ENCODE measurements at regions not wholly inside any gene's neighbourhood (a gene's known extent, or its start where the extent isn't known, plus 50 kb on each side); places are given as distances from the start of the nearest gene placed in this dataset.

- TF ChIP-seq CTCF (conservative IDR thresholded peaks at IDR 0.05), result no peak
These were observed 838.6 kb downstream of the BCL11B start for GRCh38 chr14:98433436-98433835.

GRCh38 chr14:98437113-98437512 lies 834.9 kb downstream of the BCL11B start:
- Mint-ChIP-seq H3K4me1 (peaks cover 4% of the 10 kb centered on the region), H3K27ac (no peak overlapping the region), H3K9me3 (peaks cover 14% of the 10 kb centered on the region), H3K27me3 (ENCODE audit: insufficient read depth) (peaks cover 7% of the 10 kb centered on the region), H3K36me3 (ENCODE audit: low read depth) (no peaks in the 10 kb centered on the region), H3K4me3 (no peak overlapping the region)
- Histone ChIP-seq H3K27me3 (ENCODE audit: control insufficient read depth, insufficient read depth, low read length, poor library complexity, severe bottlenecking) (no peaks in the 10 kb centered on the region), H3K4me3 (ENCODE audit: low read length) (no peak overlapping the region), H3K9me3 (ENCODE audit: control insufficient read depth, low read length) (peaks cover 28% of the 10 kb centered on the region), H3K36me3 (ENCODE audit: control insufficient read depth, insufficient read depth, low read length) (no peaks in the 10 kb centered on the region), H3K27ac (ENCODE audit: low read depth, low read length) (no peak overlapping the region), H3K4me1 (ENCODE audit: control insufficient read depth, insufficient read depth, low read length) (no peaks in the 10 kb centered on the region), H3K9ac (ENCODE audit: extremely low read depth, low read length, poor library complexity, severe bottlenecking) (no peak overlapping the region)
- no peak for TF ChIP-seq CTCF (conservative IDR thresholded peaks at IDR 0.05)
- 94 to 100% methylated on average over 2 of the region's 2 CpGs for WGBS, 2 experiments (ENCODE audit: insufficient coverage in 1 of 2, insufficient read length in 1 of 2)
- DNase-seq, result no peak

More at GRCh38 chr14:98433436-98433835, 838.6 kb downstream of the BCL11B start:
- Mint-ChIP-seq H3K27ac (no peak overlapping the region), H3K36me3 (ENCODE audit: low read depth) (no peaks in the 10 kb centered on the region), H3K27me3 (ENCODE audit: insufficient read depth) (peaks cover 4% of the 10 kb centered on the region), H3K9me3 (peaks cover 7% of the 10 kb centered on the region), H3K4me1 (peaks cover 7% of the 10 kb centered on the region), H3K4me3 (no peak overlapping the region)
- Histone ChIP-seq H3K9ac (ENCODE audit: extremely low read depth, low read length, poor library complexity, severe bottlenecking) (no peak overlapping the region), H3K36me3 (ENCODE audit: control insufficient read depth, insufficient read depth, low read length) (no peaks in the 10 kb centered on the region), H3K9me3 (ENCODE audit: control insufficient read depth, low read length) (peaks cover 10% of the 10 kb centered on the region), H3K4me1 (ENCODE audit: control insufficient read depth, insufficient read depth, low read length) (no peaks in the 10 kb centered on the region), H3K27ac (ENCODE audit: low read depth, low read length) (no peak overlapping the region), H3K4me3 (ENCODE audit: low read length) (no peak overlapping the region), H3K27me3 (ENCODE audit: control insufficient read depth, insufficient read depth, low read length, poor library complexity, severe bottlenecking) (no peaks in the 10 kb centered on the region)
- WGBS, 2 experiments (ENCODE audit: insufficient coverage in 1 of 2, insufficient read length in 1 of 2), result 91 to 96% methylated on average over 4 of the region's 4 CpGs
- no peak for DNase-seq

- peaks cover 20% of the 10 kb centered on the region for H3K9me3 ChIP-seq (ENCODE audit: control insufficient read depth, low read length)
- Mint-ChIP-seq H3K27ac (no peak overlapping the region), H3K9me3 (peaks cover 7% of the 10 kb centered on the region), H3K4me1 (peaks cover 18% of the 10 kb centered on the region), H3K36me3 (ENCODE audit: low read depth) (no peaks in the 10 kb centered on the region), H3K27me3 (ENCODE audit: insufficient read depth) (peaks cover 10% of the 10 kb centered on the region), H3K4me3 (no peak overlapping the region)
- no peak overlapping the region for H3K4me3 ChIP-seq (ENCODE audit: low read length)
- TF ChIP-seq CTCF (conservative IDR thresholded peaks at IDR 0.05), result no peak
- WGBS, 2 experiments (ENCODE audit: insufficient coverage in 1 of 2, insufficient read length in 1 of 2), result 87 to 96% methylated on average over 2 of the region's 2 CpGs
- H3K9ac ChIP-seq (ENCODE audit: extremely low read depth, low read length, poor library complexity, severe bottlenecking), result no peak overlapping the region
- DNase-seq, result no peak
- peaks cover 14% of the 10 kb centered on the region for H3K4me1 ChIP-seq (ENCODE audit: control insufficient read depth, insufficient read depth, low read length)
- no peaks in the 10 kb centered on the region for H3K36me3 ChIP-seq (ENCODE audit: control insufficient read depth, insufficient read depth, low read length)
- H3K27me3 ChIP-seq (ENCODE audit: control insufficient read depth, insufficient read depth, low read length, poor library complexity, severe bottlenecking), result no peaks in the 10 kb centered on the region
- H3K27ac ChIP-seq (ENCODE audit: low read depth, low read length), result no peak overlapping the region
These were observed 827.9 kb downstream of the BCL11B start for GRCh38 chr14:98444077-98444476.

Measured in endodermal cell (in vitro differentiated cells).